Smooth muscle cell (in vitro differentiated cells): ENCODE measurements at regions not wholly inside any gene's neighbourhood (a gene's known extent, or its start where the extent isn't known, plus 50 kb on each side); places are given as distances from the start of the nearest gene placed in this dataset.
"Not testable (repeated sequence)": the region's sequence is repeated elsewhere in the genome, so short reads cannot be mapped to it uniquely, and the experiment has no call there.

Experiments used
- DNase-seq: peaks from one replicate; lab custom pipeline; 2025; ENCODE audit not compliant: unreplicated experiment; lab: John Stamatoyannopoulos, UW
- H2AFZ ChIP-seq: fragments of 200-600 bp; sonication (generic); 2 replicates; pipeline ENCODE4 v1.6.0; 2016; ENCODE audit warnings: antibody characterized with exemption, low read depth, mild to moderate bottlenecking
- H3F3A ChIP-seq: fragments of 200-600 bp; sonication (generic); 2 replicates; pipeline ENCODE4 v1.6.0; 2017; ENCODE audit warnings: antibody characterized with exemption, low read depth
- H3K27ac ChIP-seq: fragments of 200-600 bp; sonication (generic); 2 replicates; pipeline ENCODE4 v1.5.1; 2016; ENCODE audit warnings: low read depth, mild to moderate bottlenecking
- H3K27me3 ChIP-seq: fragments of 200-600 bp; sonication (generic); 2 replicates; pipeline ENCODE4 v1.6.1; 2016; ENCODE audit warnings: low read depth, mild to moderate bottlenecking
- H3K36me3 ChIP-seq: fragments of 200-600 bp; sonication (generic); 2 replicates; pipeline ENCODE4 v1.5.1; 2016; ENCODE audit warnings: low read depth
- H3K4me1 ChIP-seq: fragments of 200-600 bp; sonication (generic); 2 replicates; pipeline ENCODE4 v1.5.1; 2016; ENCODE audit warnings: low read depth
- H3K4me2 ChIP-seq: fragments of 200-600 bp; sonication (generic); 2 replicates; pipeline ENCODE4 v1.6.0; 2016; ENCODE audit warnings: mild to moderate bottlenecking
- H3K4me3 ChIP-seq: fragments of 200-600 bp; sonication (generic); 2 replicates; pipeline ENCODE4 v1.5.1; 2016; ENCODE audit warnings: mild to moderate bottlenecking
- H3K79me2 ChIP-seq: fragments of 200-600 bp; sonication (generic); 2 replicates; pipeline ENCODE4 v1.6.0; 2016; ENCODE audit warnings: low read depth, mild to moderate bottlenecking
- H3K9ac ChIP-seq: fragments of 200-600 bp; sonication (generic); 2 replicates; pipeline ENCODE4 v1.6.0; 2016; ENCODE audit warnings: low read depth
- H3K9me3 ChIP-seq: fragments of 200-600 bp; sonication (generic); replicated peaks from 2 replicates; pipeline ENCODE4 v1.5.1; 2016; ENCODE audit warnings: low read depth
- H4K20me1 ChIP-seq: fragments of 200-600 bp; sonication (generic); 2 replicates; pipeline ENCODE4 v1.6.0; 2016; ENCODE audit warnings: low read depth
- CTCF ChIP-seq: fragments of 200-600 bp; sonication (generic); IDR thresholded peaks from 2 replicates; pipeline ENCODE4 v1.5.1; 2017; ENCODE audit warnings: borderline replicate concordance, mild to moderate bottlenecking, antibody characterized with exemption; ENCODE audit not compliant: insufficient read depth, poor library complexity, severe bottlenecking
- WGBS: methylation state at CpG from one replicate; pipeline ENCODE4 v1.1.7; 2016; ENCODE audit warnings: low lambda C conversion rate; 5-methylcytosine and 5-hydroxymethylcytosine counted together

GRCh38 chr6:20269181-20269580, 56.9 kb upstream of the MBOAT1 start:
- Histone ChIP-seq H3K4me3 (no peak overlapping the region), H4K20me1 (no peaks in the 10 kb centered on the region), H3F3A (no peaks in the 10 kb centered on the region), H3K4me1 (no peaks in the 10 kb centered on the region), H3K27ac (no peak overlapping the region), H2AFZ (no peak overlapping the region), H3K27me3 (no peaks in the 10 kb centered on the region), H3K9ac (no peak overlapping the region), H3K36me3 (no peaks in the 10 kb centered on the region), H3K79me2 (no peaks in the 10 kb centered on the region), H3K9me3 (no peaks in the 10 kb centered on the region), H3K4me2 (no peak overlapping the region)
- 24% methylated on average over 2 of the region's 2 CpGs for WGBS
- DNase-seq, result no peak
- TF ChIP-seq CTCF, result no peak

GRCh38 chr6:20271818-20272217, 59.5 kb upstream of the MBOAT1 start:
- no peak for DNase-seq
- Histone ChIP-seq H3K79me2 (no peaks in the 10 kb centered on the region), H3K27ac (no peak overlapping the region), H3K9ac (no peak overlapping the region), H3K36me3 (no peaks in the 10 kb centered on the region), H3K4me3 (no peak overlapping the region), H3F3A (no peaks in the 10 kb centered on the region), H3K9me3 (no peaks in the 10 kb centered on the region), H3K27me3 (no peaks in the 10 kb centered on the region), H4K20me1 (no peaks in the 10 kb centered on the region), H2AFZ (no peak overlapping the region), H3K4me2 (no peak overlapping the region), H3K4me1 (no peaks in the 10 kb centered on the region)
- TF ChIP-seq CTCF, result no peak
- 84% methylated on average over 3 of the region's 3 CpGs for WGBS

GRCh38 chr6:20274137-20274536, 61.9 kb upstream of the MBOAT1 start:
- no peaks in the 10 kb centered on the region for H3K4me1 ChIP-seq
- H3K9ac ChIP-seq, result no peak overlapping the region
- no peak overlapping the region for H3K4me2 ChIP-seq
- no peaks in the 10 kb centered on the region for H3K9me3 ChIP-seq
- no peak for DNase-seq
- TF ChIP-seq CTCF, result no peak
- no peaks in the 10 kb centered on the region for H3K27me3 ChIP-seq
- no peaks in the 10 kb centered on the region for H3F3A ChIP-seq
- H3K36me3 ChIP-seq, result no peaks in the 10 kb centered on the region
- no peaks in the 10 kb centered on the region for H4K20me1 ChIP-seq
- H3K4me3 ChIP-seq, result no peak overlapping the region
- 96% methylated on average over 4 of the region's 4 CpGs for WGBS
- no peak overlapping the region for H2AFZ ChIP-seq
- no peak overlapping the region for H3K27ac ChIP-seq
- no peaks in the 10 kb centered on the region for H3K79me2 ChIP-seq

GRCh38 chr6:20275837-20276236, 63.6 kb upstream of the MBOAT1 start:
- not testable (repeated sequence) for H3K4me2 ChIP-seq, H3K79me2 ChIP-seq, H3F3A ChIP-seq

GRCh38 chr6:20277724-20278123, 65.5 kb upstream of the MBOAT1 start:
- H3F3A ChIP-seq, H3K4me1 ChIP-seq, H3K27me3 ChIP-seq, DNase-seq, H3K9ac ChIP-seq, H3K4me3 ChIP-seq, H4K20me1 ChIP-seq, H3K4me2 ChIP-seq, H3K27ac ChIP-seq, H3K9me3 ChIP-seq, H3K79me2 ChIP-seq, H2AFZ ChIP-seq, H3K36me3 ChIP-seq: not testable (repeated sequence)
- WGBS, result 81% methylated on average over 6 of the region's 6 CpGs

More at GRCh38 chr6:20275837-20276236, 63.6 kb upstream of the MBOAT1 start:
- not testable (repeated sequence) for H3K27me3 ChIP-seq, H3K27ac ChIP-seq, H3K9ac ChIP-seq, H2AFZ ChIP-seq, H4K20me1 ChIP-seq, H3K4me1 ChIP-seq, H3K4me3 ChIP-seq, H3K36me3 ChIP-seq, H3K9me3 ChIP-seq, DNase-seq
- 95% methylated on average over 2 of the region's 2 CpGs for WGBS
